ENCODE measurements at regions not wholly inside any gene's neighbourhood (a gene's known extent, or its start where the extent isn't known, plus 50 kb on each side); places are given as distances from the start of the nearest gene placed in this dataset.
A peak's percentile ranks its signal among the peaks of the same experiment; 100 is the strongest.

GRCh38 chr18:53610957-53611356 lies 613.5 kb downstream of the MBD2 start:
- peak; percentile 58 for DNase-seq

DNA sequence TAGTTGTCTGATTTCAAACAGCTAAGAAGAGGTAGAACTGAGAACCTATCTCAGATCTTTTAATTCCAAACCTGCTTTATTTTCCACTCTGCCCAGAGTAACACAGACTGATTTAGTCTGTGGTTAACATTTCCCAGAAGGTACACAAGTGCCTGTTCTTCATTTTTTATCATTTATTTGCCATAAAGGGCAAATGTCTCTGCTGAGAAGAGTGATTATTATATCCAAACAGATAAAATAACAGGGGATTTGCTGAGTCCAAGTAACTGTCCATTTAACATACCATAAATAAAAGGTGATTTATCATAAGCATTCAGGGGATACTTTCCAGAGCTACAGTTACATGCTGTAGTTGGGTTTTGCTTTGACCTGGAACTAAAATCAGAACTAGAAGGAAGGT lies 617.7 kb downstream of the MBD2 start:
- DNase-seq = peak; percentile 7

GRCh38 chr18:53605198-53605597 lies 619.3 kb downstream of the MBD2 start:
- DNase-seq = no peak

DNA sequence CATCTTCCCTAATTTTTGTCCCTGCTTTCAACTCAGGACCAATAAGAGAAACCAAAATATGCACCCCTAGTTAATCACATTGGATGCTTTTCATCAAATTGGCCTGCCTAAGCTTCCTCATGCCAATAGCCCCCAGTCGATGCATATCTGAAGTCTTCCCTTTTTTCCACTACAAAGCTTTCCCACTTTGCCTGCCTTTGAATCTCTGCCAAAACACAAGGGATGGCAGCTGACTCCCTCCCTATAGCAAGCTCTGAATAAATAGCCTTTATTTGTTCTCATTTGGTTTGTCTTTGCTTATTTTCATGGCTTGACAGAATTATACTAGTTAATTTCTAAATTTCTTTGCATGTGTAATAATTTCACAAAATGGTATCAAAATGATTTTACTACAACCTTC lies 621.2 kb downstream of the MBD2 start:
- DNase-seq = no peak

GRCh38 chr18:53601344-53601743 lies 623.1 kb downstream of the MBD2 start:
- DNase-seq = peak; percentile 10

GRCh38 chr18:53586923-53587322 lies 637.5 kb downstream of the MBD2 start:
- no peak for DNase-seq

Measured in OCI-M1 (cell line).